Endothelial cell of umbilical vein (primary cell): ENCODE measurements at regions not wholly inside any gene's neighbourhood (a gene's known extent, or its start where the extent isn't known, plus 50 kb on each side); places are given as distances from the start of the nearest gene placed in this dataset.

ENCODE experiments used
- BruUV-seq: library from RNA; stranded (reverse); fragments of 400-500 nt; replicated peaks from 2 replicates; lab custom pipeline; 2021; lab: Mats Ljungman, UMichigan
- CTCF ChIA-PET: fragments of 300-600, 350-600 bp; sonication (Branson Sonifier 250); formaldehyde crosslinking; loops from one replicate; lab custom pipeline; 2021; ENCODE audit warnings: antibody characterized with exemption, inconsistent platforms; lab: Charles Lee
- POLR2A ChIA-PET: fragments of 300-600, 350-600 bp; sonication (Branson Sonifier 250); formaldehyde crosslinking; loops from one replicate; lab custom pipeline; 2021; ENCODE audit warnings: antibody characterized with exemption, inconsistent platforms; lab: Charles Lee
- DNase-seq: peaks from one replicate; pipeline ENCODE4 v3.0.0-alpha.2; 2011; ENCODE audit warnings: low read depth, low spot score
- FAIRE-seq: peaks from 2 replicates; lab custom pipeline; 2011; peaks lifted over from hg19 to GRCh38; lab: Jason Lieb, UNC
- H2AFZ ChIP-seq: 2 replicates; pipeline ENCODE4 v1.6.0; 2012; ENCODE audit warnings: low read depth, low read length, control low read depth, inconsistent platforms
- H3K27ac ChIP-seq: 2 replicates; pipeline ENCODE4 v1.5.1; 2011; ENCODE audit warnings: low read depth, mild to moderate bottlenecking, control low read depth, low read length, moderate library complexity; ENCODE audit not compliant: insufficient read depth
- H3K27me3 ChIP-seq, 2 experiments: 2 replicates each; pipeline versions ENCODE4 v1.6.0 to v1.6.1; 2011; ENCODE audit warnings: low read length in 2 of 2, mixed read lengths in 1 of 2; ENCODE audit not compliant: control insufficient read depth in 2 of 2, insufficient read depth in 2 of 2
- H3K36me3 ChIP-seq, 2 experiments: 2 replicates in 1 of 2; 3 replicates in 1 of 2; pipeline ENCODE4 v1.5.1; 2011; ENCODE audit warnings: low read length in 2 of 2, mild to moderate bottlenecking in 1 of 2, moderate library complexity in 1 of 2; ENCODE audit not compliant: control insufficient read depth in 2 of 2, insufficient read depth in 2 of 2; ENCODE audit errors: extremely low read depth in 1 of 2
- H3K4me1 ChIP-seq: 3 replicates; pipeline ENCODE4 v1.5.1; 2011; ENCODE audit warnings: mild to moderate bottlenecking, low read length; ENCODE audit not compliant: control insufficient read depth, insufficient read depth; ENCODE audit errors: extremely low read depth
- H3K4me2 ChIP-seq: 2 replicates; pipeline ENCODE4 v1.6.1; 2011; ENCODE audit warnings: low read length, control low read depth, mixed read lengths; ENCODE audit not compliant: insufficient read depth
- H3K4me3 ChIP-seq, 3 experiments: fragments of 200-600 bp in 1 of 3; sonication (generic), shearing (Covaris generic) in 1 of 3; replicated peaks in 1 of 3; 2 replicates each; pipeline ENCODE4 v1.5.1; 2011 to 2016; ENCODE audit warnings: control low read depth in 3 of 3, low read length in 3 of 3, mild to moderate bottlenecking in 2 of 3, inconsistent platforms in 1 of 3, low read depth in 1 of 3, moderate library complexity in 1 of 3; ENCODE audit not compliant: insufficient read depth in 1 of 3
- H3K79me2 ChIP-seq: 2 replicates; pipeline ENCODE4 v1.6.0; 2012; ENCODE audit warnings: low read length, inconsistent platforms; ENCODE audit not compliant: control insufficient read depth, insufficient read depth
- H3K9ac ChIP-seq: replicated peaks from 2 replicates; pipeline ENCODE3; 2011; ENCODE audit warnings: low read length, control low read depth; ENCODE audit not compliant: insufficient read depth; ENCODE audit errors: extremely low read depth
- H3K9me1 ChIP-seq: replicated peaks from 3 replicates; pipeline ENCODE4 v1.6.0; 2011; ENCODE audit warnings: mild to moderate bottlenecking, low read length; ENCODE audit not compliant: control insufficient read depth, insufficient read depth; ENCODE audit errors: extremely low read depth
- H3K9me3 ChIP-seq: replicated peaks from 2 replicates; pipeline ENCODE4 v1.5.1; 2012; ENCODE audit warnings: low read length, inconsistent platforms; ENCODE audit not compliant: control insufficient read depth, insufficient read depth
- H4K20me1 ChIP-seq: replicated peaks from 2 replicates; pipeline ENCODE3; 2011; ENCODE audit warnings: mild to moderate bottlenecking, low read length; ENCODE audit not compliant: control insufficient read depth, insufficient read depth; ENCODE audit errors: extremely low read depth
- CTCF ChIP-seq, 2 donors: IDR thresholded peaks; 1 replicate in 1 of 2; 2 replicates in 1 of 2; pipeline ENCODE4 v1.5.1; 2011; ENCODE audit warnings: low read length in 2 of 2, mild to moderate bottlenecking in 2 of 2, moderate library complexity in 2 of 2, control low read depth in 1 of 2, inconsistent platforms in 1 of 2, low read depth in 1 of 2; ENCODE audit not compliant: insufficient read depth in 1 of 2; ENCODE audit errors: extremely low read depth in 1 of 2
- FOS ChIP-seq: IDR thresholded peaks from 2 replicates; pipeline ENCODE4 v1.6.1; 2011; ENCODE audit warnings: mild to moderate bottlenecking, low read length, moderate library complexity, borderline replicate concordance; ENCODE audit not compliant: insufficient read depth
- GATA2 ChIP-seq: IDR thresholded peaks from 2 replicates; pipeline ENCODE4 v1.7.0; 2011; ENCODE audit warnings: low read depth, mild to moderate bottlenecking, moderate library complexity, mixed read lengths, low read length; ENCODE audit not compliant: insufficient read length, insufficient read depth
- JUN ChIP-seq: IDR thresholded peaks from 2 replicates; pipeline ENCODE4 v1.6.1; 2011; ENCODE audit warnings: borderline replicate concordance, low read depth; ENCODE audit not compliant: insufficient read length, insufficient read depth
- MAX ChIP-seq: IDR thresholded peaks from 2 replicates; pipeline ENCODE4 v1.6.1; 2011; ENCODE audit not compliant: insufficient read depth, insufficient read length
- POLR2A ChIP-seq: IDR thresholded peaks from 2 replicates; pipeline ENCODE4 v1.6.1; 2012; ENCODE audit warnings: low read depth, mild to moderate bottlenecking, control low read depth, low read length
- POLR2AphosphoS5 ChIP-seq: IDR thresholded peaks from 2 replicates; pipeline ENCODE4 v1.6.1; 2012; ENCODE audit warnings: low read depth, mild to moderate bottlenecking, control low read depth, low read length, moderate library complexity; ENCODE audit not compliant: insufficient read depth
- dilution Hi-C: fragments of 300-500 bp; cut with MboI; formaldehyde crosslinking; loops from one replicate; pipeline ENCODE4 v1.15.0; 2019; ENCODE audit warnings: low sequenced_read_pairs; ENCODE audit not compliant: extremely low pct_ligation_motif_present
- intact Hi-C: fragments of 100-400 bp; cut with micrococcal nuclease; formaldehyde crosslinking; loops from one replicate; pipeline ENCODE4 v1.10.0; 2022

DNA sequence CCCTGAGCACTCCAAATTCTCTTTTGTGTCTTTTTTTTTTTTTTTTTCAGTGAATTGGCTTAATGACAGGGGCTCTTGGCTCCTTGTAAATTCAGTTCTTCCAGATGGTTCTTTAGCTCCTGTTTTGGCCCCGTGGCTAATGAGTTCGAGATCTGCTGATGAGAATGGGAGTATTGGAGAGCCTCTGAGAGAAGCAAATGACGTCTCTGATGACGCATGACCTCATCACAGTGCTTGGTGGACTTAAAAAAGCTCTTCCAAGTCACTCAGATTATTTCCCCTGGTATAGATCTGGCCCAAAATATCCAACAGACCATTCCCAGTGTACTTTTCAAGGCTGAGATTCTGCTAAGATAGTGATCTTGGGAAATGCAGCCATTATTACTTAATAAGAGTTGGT lies 159.5 kb downstream of the MIS18A start:
- no peak for DNase-seq
- TF ChIP-seq MAX, result no peak
- no peak for TF ChIP-seq GATA2
- no peak for TF ChIP-seq FOS
- no peak for TF ChIP-seq JUN
- TF ChIP-seq POLR2AphosphoS5, result no peak
- no peak for TF ChIP-seq CTCF (IDR thresholded peaks at IDR 0.05; ENCODE audit: extremely low read depth in 1 of 2, insufficient read depth in 1 of 2, low read depth in 1 of 2, low read length in 2 of 2)
- TF ChIP-seq POLR2A, result no peak
- ChIA-PET CTCF (interaction anchor here (0.5 to 1.6 kb wide), 2 partner anchors 23 to 31 kb away, joined by 3 read pairs; no protein-coding TSS in a partner anchor), POLR2A (no interaction called here)
- no peaks in the 10 kb centered on the region for H3K36me3 ChIP-seq
- dilution Hi-C loops (no loop called here), intact Hi-C loops (no loop called here)
- no peak overlapping the region for H2AFZ ChIP-seq
- H3K27ac ChIP-seq, result no peak overlapping the region
- H3K9me3 ChIP-seq, result no peaks in the 10 kb centered on the region
- H3K4me3 ChIP-seq, result no peak overlapping the region
- no peak overlapping the region for H3K9ac ChIP-seq
- no peaks in the 10 kb centered on the region for H3K79me2 ChIP-seq
- H4K20me1 ChIP-seq, result no peaks in the 10 kb centered on the region
- FAIRE-seq, result no peak
- no peak overlapping the region for H3K4me2 ChIP-seq
- no peaks in the 10 kb centered on the region for H3K4me1 ChIP-seq
- no peaks in the 10 kb centered on the region for H3K27me3 ChIP-seq
- BruUV-seq, result no TSS peak
- H3K9me1 ChIP-seq, result no peaks in the 10 kb centered on the region
